Suprapubic skin (tissue), 4 donors: ENCODE measurements at regions not wholly inside any gene's neighbourhood (a gene's known extent, or its start where the extent isn't known, plus 50 kb on each side); places are given as distances from the start of the nearest gene placed in this dataset.

Experiments
- DNase-seq, 2 donors: peaks; one replicate each; pipeline ENCODE4 v3.0.0-alpha.2; 2019; ENCODE audit warnings: low spot score in 2 of 2
- H3K27ac ChIP-seq: fragments of 200-600 bp; sonication (generic); one replicate; pipeline ENCODE4 v1.5.1; 2019
- H3K27me3 ChIP-seq: fragments of 200-600 bp; sonication (generic); one replicate; pipeline ENCODE4 v1.5.1; 2019
- H3K36me3 ChIP-seq: fragments of 200-600 bp; sonication (generic); one replicate; pipeline ENCODE4 v1.5.1; 2019
- H3K4me1 ChIP-seq: fragments of 200-600 bp; sonication (generic); one replicate; pipeline ENCODE4 v1.5.1; 2019
- H3K4me3 ChIP-seq: fragments of 200-600 bp; sonication (generic); one replicate; pipeline ENCODE4 v1.5.1; 2019; ENCODE audit warnings: mild to moderate bottlenecking
- H3K9me3 ChIP-seq: fragments of 200-600 bp; sonication (generic); one replicate; pipeline ENCODE4 v1.5.1; 2019
- CTCF ChIP-seq, 2 donors: fragments of 200-600 bp in 1 of 2; fragments of 450-650 bp in 1 of 2; sonication (generic) in 1 of 2; IDR thresholded peaks; one replicate each; pipeline ENCODE4 v1.5.1; 2016 to 2019; ENCODE audit warnings: antibody characterized with exemption in 2 of 2, mild to moderate bottlenecking in 1 of 2, moderate library complexity in 1 of 2
- EP300 ChIP-seq: sonication (generic); formaldehyde crosslinking; IDR thresholded peaks from one replicate; pipeline ENCODE4 v1.6.1; 2017; ENCODE audit warnings: antibody characterized with exemption
- POLR2A ChIP-seq, 2 donors: fragments of 450-650 bp; IDR thresholded peaks; one replicate each; pipeline ENCODE4 v1.6.1; 2017; ENCODE audit warnings: antibody characterized with exemption in 2 of 2, mild to moderate bottlenecking in 2 of 2, moderate library complexity in 2 of 2
- POLR2AphosphoS5 ChIP-seq, 3 donors: sonication (generic); formaldehyde crosslinking; IDR thresholded peaks; one replicate each; pipeline ENCODE4 v1.6.1; 2017; ENCODE audit warnings: antibody characterized with exemption in 3 of 3
- WGBS: methylation state at CpG from one replicate; pipeline ENCODE4 v1.1.5; 2018; 5-methylcytosine and 5-hydroxymethylcytosine counted together

- no peak for TF ChIP-seq EP300
- no peak for TF ChIP-seq POLR2A (IDR thresholded peaks at IDR 0.05)
- TF ChIP-seq POLR2AphosphoS5 (IDR thresholded peaks at IDR 0.05), result no peak
- no peak for DNase-seq
- Histone ChIP-seq H3K4me1 (no peaks in the 10 kb centered on the region), H3K36me3 (no peaks in the 10 kb centered on the region), H3K27me3 (no peaks in the 10 kb centered on the region), H3K9me3 (no peaks in the 10 kb centered on the region), H3K4me3 (no peak overlapping the region), H3K27ac (no peak overlapping the region)
- 87% methylated on average over 3 of the region's 3 CpGs for WGBS
Observed at GRCh38 chr11:97996762-97997161, 1024.0 kb upstream of the CNTN5 start.

- Histone ChIP-seq H3K4me1 (no peaks in the 10 kb centered on the region), H3K27ac (no peak overlapping the region), H3K9me3 (no peaks in the 10 kb centered on the region), H3K4me3 (no peak overlapping the region), H3K36me3 (no peaks in the 10 kb centered on the region), H3K27me3 (no peaks in the 10 kb centered on the region)
- TF ChIP-seq POLR2AphosphoS5 (IDR thresholded peaks at IDR 0.05) (no peak), CTCF (IDR thresholded peaks at IDR 0.05) (no peak), EP300 (no peak), POLR2A (IDR thresholded peaks at IDR 0.05) (no peak)
- WGBS, result 40% methylated on average over 1 of the region's 1 CpG
- DNase-seq, result no peak
Observed at GRCh38 chr11:98003606-98004371, 1017.0 kb upstream of the CNTN5 start.

GRCh38 chr11:98007072-98007471 lies 1013.7 kb upstream of the CNTN5 start:
- no peaks in the 10 kb centered on the region for H3K36me3 ChIP-seq
- peaks cover 5% of the 10 kb centered on the region for H3K9me3 ChIP-seq
- WGBS, result 100% methylated on average over 2 of the region's 2 CpGs
- TF ChIP-seq EP300, result no peak
- TF ChIP-seq CTCF (IDR thresholded peaks at IDR 0.05), result no peak
- TF ChIP-seq POLR2A (IDR thresholded peaks at IDR 0.05), result no peak
- TF ChIP-seq POLR2AphosphoS5 (IDR thresholded peaks at IDR 0.05), result no peak
- H3K27ac ChIP-seq, result no peak overlapping the region
- H3K4me3 ChIP-seq, result no peak overlapping the region
- H3K27me3 ChIP-seq, result no peaks in the 10 kb centered on the region
- no peak for DNase-seq
- H3K4me1 ChIP-seq, result no peaks in the 10 kb centered on the region

GRCh38 chr11:98027652-98028051 lies 993.1 kb upstream of the CNTN5 start:
- DNase-seq, result no peak
- TF ChIP-seq POLR2AphosphoS5 (IDR thresholded peaks at IDR 0.05) (no peak), EP300 (no peak), POLR2A (IDR thresholded peaks at IDR 0.05) (no peak), CTCF (IDR thresholded peaks at IDR 0.05) (no peak)
- Histone ChIP-seq H3K4me1 (no peaks in the 10 kb centered on the region), H3K4me3 (no peak overlapping the region), H3K27me3 (no peaks in the 10 kb centered on the region), H3K9me3 (no peaks in the 10 kb centered on the region), H3K27ac (no peak overlapping the region), H3K36me3 (no peaks in the 10 kb centered on the region)
- 62% methylated on average over 2 of the region's 2 CpGs for WGBS

GRCh38 chr11:98029832-98030231 lies 990.9 kb upstream of the CNTN5 start:
- H3K9me3 ChIP-seq, result no peaks in the 10 kb centered on the region
- no peaks in the 10 kb centered on the region for H3K36me3 ChIP-seq
- H3K4me1 ChIP-seq, result no peaks in the 10 kb centered on the region
- WGBS, result 67% methylated on average over 1 of the region's 1 CpG
- no peak for DNase-seq
- no peak for TF ChIP-seq POLR2A (IDR thresholded peaks at IDR 0.05)
- no peak for TF ChIP-seq EP300
- no peaks in the 10 kb centered on the region for H3K27me3 ChIP-seq
- H3K4me3 ChIP-seq, result no peak overlapping the region
- H3K27ac ChIP-seq, result no peak overlapping the region

- H3K4me1 ChIP-seq, result no peaks in the 10 kb centered on the region
- no peak for DNase-seq
- TF ChIP-seq POLR2A (IDR thresholded peaks at IDR 0.05) (no peak), EP300 (no peak), POLR2AphosphoS5 (IDR thresholded peaks at IDR 0.05) (no peak), CTCF (IDR thresholded peaks at IDR 0.05) (no peak)
- H3K9me3 ChIP-seq, result no peaks in the 10 kb centered on the region
- no peak overlapping the region for H3K4me3 ChIP-seq
- H3K36me3 ChIP-seq, result no peaks in the 10 kb centered on the region
- no peaks in the 10 kb centered on the region for H3K27me3 ChIP-seq
- H3K27ac ChIP-seq, result no peak overlapping the region
- WGBS, result 40% methylated on average over 5 of the region's 5 CpGs
Observed at GRCh38 chr11:98036810-98037209, 983.9 kb upstream of the CNTN5 start.
